GM19240 (cell line): ENCODE measurements at regions not wholly inside any gene's neighbourhood (a gene's known extent, or its start where the extent isn't known, plus 50 kb on each side); places are given as distances from the start of the nearest gene placed in this dataset.

Experiments
- DNase-seq: peaks from one replicate; pipeline ENCODE4 v3.0.0; 2011; ENCODE audit warnings: low spot score; ENCODE audit not compliant: insufficient read length

DNA sequence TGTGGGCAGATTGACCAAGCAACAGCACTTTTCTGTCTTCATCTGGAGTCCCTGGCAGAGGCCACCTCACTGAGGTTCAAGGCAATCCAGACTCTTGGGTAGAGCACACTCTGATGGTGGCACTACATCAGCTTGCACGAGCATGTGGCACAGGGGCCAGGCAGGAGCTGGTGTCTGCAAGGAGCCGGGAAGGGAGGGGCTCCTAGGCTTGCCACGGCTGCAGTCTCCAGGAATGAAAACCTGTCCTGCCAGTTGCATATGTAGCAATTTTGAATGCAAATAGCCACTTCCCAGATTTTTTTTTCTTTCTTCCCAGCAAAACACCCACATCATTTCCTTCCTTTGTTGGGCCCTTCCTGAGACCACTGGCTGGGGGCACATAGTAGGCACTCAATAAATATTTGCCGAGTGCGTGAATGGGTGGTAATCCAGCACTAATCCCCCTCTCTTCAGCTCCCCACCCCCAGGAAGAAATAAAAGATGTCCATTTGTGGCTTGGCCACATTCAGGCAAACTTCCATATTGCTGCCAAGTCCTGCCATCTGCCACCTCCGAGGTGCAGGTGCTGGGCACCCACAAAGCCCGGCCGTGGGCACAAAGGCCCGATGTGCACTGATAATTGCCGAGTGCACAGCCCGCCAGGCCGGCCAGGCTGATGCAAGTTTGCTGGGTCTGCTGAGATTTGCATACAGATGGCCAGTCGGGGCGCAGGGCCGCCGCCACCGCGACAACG is 72.4 kb downstream of the MYCN start:
- DNase-seq: no peak

DNA sequence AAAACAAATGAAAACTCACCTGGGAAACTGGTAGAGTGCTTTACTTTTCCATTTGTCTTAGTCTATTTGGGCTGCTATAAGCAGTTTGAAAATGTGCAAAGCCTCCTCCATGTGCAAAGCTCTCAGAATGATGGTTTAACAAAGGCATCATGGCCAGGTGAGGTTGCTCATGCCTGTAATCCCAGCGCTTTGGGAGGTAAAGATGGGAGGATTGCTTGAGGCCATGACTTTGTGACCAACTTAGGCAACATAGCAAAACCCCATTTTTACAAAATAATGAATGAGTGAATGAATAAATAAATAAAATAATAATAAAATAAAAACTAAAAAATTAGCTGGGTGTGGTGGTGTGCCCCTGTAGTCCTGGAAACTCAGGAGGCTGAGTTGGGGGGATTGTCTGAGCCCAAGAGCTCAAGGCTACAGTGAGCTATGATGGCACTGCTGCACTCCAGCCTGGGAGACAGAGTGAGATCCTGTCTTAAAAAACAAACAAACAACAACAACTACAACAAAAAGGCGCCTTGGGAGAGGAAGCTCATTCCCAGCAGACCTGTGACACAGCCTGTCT is 71.8 kb downstream of the MYCN start:
- no peak for DNase-seq

DNA sequence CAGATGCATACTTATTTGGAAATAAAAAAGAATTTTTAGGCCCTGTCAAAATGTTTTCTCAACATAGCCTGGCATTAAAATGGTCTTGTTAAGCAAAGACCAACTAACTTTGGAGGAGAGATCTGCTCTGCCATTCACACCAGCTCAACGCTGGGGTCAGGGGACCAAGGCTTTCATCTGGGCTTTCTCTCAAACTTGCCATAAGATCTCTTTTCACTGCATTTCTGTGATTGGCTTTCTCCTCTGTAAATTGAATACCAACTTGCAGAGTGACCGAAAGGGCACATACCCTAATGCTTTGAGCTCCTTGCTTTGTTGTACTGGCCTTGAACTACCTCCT is 71.2 kb downstream of the MYCN start:
- DNase-seq: no peak

DNA sequence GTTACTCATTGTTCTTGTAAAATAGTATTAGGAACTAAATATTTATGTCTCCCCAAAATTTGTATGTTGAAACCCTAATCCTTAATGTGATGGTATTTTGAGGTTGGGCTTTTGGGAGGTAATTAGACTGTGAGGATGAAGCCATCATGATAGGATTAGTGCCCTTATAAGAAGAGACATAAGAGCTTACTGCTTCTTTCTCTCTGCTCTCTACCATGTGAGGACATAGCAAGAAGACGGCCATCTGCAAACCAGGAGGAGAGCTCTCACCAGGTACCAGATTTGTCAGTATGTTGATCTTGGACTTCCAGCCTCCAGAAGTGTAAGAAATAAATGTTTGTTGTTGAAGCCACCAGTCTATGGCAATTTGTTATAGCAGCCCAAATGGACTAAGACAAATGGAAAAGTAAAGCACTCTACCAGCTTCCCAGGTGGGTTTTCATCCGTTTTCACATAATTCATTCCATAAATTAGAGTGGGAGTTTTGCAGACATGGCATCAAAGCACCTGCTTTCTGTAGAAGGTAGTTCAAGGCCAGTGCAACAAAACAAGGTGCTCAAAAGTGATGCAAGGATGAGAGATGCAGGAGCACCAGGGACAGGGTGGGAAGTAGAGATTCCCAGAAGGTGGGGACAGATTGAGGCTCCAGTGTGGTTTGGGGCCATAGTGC is 70.7 kb downstream of the MYCN start:
- no peak for DNase-seq

DNA sequence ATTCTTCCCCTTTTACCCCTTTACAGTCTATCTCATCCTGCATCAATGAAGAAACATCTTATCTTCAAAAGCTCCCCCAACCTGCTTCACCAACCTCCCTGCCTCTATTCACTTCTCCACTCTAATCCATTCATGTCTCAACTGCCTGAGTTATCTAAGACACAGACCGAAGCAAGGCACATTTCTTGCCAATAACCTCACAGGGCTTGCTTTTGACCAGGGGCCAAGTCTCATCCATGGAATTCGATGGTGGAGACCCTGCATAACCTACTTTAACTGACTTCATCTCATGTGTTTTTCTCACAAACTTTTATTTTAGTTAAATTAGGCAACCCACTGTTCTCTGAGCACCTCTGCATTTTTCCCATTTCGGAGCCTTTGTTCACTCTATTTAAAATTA is 69.7 kb downstream of the MYCN start:
- DNase-seq: no peak

DNA sequence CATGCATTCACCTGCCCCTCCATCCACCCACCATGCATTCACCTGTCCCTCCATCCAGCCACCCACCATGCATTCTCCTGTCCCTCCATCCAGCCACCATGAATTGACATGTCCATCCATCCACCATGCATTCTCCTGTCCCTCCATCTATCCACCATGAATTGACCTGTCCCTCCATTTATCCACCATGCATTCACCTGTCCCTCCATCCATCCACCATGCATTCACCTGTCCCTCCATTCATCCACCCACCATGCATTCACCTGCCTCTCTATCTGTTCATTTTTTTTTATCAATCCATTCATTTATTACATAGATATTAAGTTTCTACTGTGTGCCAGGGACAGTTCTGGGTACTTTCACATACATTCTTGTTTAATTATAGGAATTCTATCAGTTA is 69.2 kb downstream of the MYCN start:
- no peak for DNase-seq

DNA sequence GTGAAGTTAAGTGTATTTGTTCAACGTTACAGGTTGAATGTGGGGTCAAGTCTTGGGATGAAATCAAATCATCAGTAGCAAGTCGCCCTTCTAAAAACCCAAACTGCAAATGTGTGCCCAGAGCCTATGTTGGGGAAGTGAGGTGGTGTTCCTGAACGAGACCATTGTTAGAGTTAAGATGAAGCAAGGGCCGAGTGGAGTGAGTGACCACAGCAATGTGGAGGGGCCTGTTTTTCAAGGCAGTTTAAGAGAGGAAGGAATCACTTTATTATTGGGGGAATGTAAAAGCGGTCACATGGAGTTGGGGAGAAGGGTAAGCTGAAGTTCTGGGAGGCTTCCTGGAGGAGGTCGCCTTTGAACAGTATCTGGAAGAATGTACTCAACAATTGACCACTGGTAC is 68.5 kb downstream of the MYCN start:
- DNase-seq: no peak

DNA sequence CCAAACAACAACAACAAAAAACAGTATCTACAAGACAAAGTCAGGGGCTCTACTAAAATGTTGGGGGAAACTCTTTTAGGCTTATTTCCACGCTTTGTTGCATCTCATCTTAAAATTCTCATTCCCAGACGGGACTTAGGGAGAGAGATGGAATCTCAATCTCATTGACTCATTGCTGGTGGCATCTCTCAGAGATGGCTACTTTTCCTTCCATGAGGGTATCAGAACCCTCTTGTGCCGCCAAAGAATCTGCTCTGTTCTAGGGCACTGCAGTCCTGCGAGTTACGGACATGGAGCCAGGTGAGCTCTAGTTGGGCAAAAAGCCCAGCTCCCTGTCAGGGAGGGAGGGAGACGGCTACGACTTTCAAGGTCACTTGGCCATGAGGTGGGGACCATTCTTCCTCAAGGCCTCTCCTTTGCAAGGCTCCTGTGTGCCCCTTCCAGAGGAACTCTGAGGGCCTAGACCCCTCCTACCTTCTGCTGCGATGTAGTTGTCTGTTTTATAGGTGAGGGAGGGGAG is 68.0 kb downstream of the MYCN start:
- no peak for DNase-seq

DNA sequence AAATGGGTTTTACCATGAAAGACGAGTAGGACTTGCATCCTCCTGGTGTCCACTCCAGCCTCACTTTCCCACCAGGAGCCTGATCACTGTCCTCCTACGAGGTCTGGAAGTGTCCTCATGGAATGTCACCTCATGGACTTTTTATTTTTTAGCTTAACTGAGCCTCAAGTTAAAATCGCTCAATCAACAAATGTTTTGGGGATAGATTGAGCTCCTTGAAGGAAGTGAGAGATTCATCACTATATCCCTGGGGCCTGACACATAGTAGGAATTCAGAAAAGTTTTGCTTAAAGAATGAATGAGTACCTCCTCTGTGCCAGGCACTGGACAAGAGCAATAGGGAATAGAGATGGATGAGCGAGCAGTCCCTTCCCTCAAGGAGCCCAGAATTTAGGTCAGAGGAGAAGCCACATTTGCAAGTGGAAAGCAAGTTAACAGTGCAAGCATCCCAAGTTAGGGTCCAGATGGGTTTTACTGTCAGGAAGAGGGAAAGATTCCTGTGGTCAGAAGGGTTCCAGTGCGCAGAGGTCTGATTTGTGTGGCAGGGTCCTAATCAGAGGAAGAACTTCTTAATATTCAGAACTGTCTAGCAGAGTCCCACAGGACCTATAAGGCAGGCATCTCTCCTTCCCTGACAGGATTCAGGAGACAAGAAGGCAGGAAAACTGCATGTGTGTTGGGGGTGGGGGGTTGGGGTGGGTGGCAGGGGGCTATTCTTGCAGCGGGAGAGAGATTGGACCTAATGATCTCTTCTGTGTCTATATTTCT is 67.0 kb downstream of the MYCN start:
- no peak for DNase-seq

DNA sequence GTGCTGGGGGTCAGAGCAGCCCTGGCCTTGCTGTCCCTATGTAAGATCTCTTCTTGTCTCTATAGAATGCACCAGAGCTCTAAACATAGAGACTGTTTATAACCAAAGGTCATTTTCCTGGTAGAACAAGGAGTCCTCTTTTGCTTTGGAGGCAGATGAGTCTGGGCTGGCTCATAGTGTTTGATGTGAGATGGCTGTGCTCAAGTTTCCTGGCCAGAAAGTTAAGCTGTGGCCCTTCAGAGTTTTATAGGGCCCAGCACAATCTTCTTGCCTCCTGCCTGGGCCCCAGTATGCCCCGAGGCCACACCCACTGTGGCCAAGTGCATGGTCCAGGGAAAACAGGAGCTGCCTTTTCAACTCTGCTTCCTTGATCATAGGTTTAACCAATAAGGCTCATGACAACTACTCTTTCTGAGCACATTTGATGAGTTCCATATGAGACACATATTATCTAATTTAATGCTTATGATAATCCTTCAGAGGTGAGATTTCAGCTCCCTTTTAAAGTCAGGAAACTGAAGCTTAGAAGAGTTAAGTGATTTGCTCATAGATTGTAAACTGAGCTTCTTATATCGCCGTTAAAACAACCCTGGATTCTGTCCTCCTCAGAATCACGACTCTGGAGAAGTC is 66.3 kb downstream of the MYCN start:
- DNase-seq: no peak

DNA sequence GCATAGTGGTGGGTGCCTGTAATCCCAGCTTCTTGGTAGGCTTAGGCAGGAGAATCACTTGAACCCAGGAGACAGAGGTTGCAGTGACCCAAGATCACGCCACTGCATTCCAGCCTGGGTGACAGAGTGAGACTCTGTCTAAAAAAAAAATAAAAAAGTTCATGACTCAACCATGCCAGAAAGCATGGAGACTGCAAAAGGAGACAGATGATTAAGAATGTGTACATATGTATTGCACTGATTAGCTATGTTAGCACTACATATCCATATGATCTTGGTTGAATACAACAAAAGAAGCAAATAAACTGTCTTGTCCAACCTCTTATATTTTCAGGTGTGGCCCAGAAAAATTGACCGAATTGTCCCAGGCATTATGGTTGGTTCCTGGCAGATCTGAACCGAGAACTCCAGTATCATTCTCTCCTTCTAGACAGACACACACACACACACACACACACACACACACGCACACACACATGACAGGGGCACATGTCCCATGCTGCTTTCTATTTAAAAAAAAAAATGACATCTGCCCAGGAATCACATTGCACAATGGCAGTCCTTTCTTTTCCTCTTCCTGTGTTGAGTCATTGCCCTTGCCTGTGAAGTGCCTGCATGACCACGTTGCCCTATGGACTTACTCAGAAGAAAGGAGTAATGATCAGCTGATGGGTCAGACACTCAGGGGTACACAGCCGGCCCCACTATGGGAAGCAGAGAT is 65.6 kb downstream of the MYCN start:
- DNase-seq: no peak

DNA sequence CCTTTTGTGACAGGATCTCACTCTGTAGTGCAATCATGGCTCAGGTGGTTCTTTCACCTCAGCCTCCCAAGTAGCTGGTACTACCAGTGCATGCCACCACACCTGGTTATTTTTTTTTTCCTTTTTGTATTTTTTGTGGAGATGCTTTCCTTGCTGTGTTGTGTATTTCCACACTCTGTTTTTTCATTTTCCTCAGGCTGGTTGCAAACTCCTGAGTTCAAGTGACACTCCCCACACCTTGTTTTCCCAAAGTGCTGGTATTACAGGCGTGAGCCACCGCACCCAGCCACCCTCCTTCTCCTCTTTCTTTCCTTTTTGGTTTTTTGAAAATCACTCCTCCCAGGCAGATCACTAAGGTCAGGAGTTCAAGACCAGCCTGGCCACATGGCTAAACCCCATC is 65.0 kb downstream of the MYCN start:
- no peak for DNase-seq

DNA sequence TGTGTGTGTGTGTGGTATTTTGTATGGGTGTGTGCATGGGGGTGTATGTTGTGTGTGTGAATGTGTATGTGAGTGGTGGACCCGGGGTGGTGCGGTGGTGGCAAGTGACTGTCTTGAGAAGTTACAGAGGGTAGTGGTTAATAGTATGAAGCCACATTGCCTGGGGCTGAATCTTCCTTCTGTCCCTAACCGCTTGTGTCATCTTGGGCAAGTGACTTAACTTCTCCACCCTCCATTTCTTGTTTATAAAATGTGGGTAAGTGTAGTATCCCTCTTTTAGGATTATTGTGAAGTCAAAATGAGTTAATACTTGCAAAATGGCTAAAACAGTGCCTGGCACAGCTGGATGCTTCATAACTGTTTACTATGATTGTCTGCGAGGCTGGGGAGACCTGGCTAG is 63.5 kb downstream of the MYCN start:
- no peak for DNase-seq

DNA sequence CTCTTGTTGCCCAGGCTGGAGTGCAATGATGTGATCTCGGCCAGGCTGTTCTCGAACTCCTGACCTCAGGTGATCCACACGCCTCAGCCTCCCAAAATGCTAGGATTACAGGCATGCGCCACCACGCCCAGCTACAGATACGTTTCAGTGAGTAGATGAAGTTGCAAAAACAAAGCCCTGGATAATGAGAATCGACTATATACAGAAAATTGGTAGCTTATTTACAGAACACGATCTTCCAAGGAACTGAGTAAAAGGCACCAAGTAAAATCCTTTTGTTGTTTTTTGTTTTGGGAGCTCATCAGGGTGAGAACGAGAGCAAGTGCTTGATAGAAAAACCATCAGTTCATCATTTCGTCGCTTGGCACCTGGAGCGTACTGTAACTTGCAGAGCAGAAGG is 62.8 kb downstream of the MYCN start:
- no peak for DNase-seq

DNA sequence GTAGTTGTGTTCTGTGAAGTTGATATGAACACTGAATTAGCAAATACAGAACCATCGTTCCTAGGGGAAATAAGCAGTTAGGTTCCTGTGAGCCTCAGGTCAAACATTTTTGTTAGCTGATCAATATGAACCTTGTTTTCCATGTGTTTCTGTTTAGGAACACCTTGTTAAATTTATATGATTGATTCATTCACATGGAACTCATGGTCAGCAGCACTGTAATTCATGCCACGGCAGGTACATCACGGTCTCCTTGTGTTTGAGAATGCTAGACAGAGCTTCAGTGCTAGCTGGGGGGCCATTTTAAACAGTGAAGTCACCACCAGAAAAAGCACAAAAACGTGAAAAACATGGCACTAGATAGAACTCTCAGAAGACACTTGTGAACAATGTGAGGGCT is 62.2 kb downstream of the MYCN start:
- DNase-seq: no peak

DNA sequence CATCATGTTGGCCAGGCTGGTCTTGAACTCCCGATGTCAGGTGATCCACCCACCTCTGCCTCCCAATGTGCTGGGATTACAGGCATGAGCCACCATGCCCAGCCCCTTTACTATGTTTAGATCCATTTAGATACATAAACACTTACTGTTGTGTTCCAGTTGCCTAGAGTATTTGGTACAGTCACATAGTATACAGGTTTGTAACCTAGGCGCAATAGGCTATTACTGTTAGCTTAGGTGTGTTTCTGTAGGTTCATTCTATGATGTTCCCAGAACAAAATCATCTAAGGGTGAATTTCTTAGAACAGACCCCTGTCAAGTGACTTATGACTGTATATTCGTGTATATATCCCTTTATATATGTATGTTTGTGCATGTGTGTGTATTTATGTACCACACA is 61.8 kb downstream of the MYCN start:
- no peak for DNase-seq

DNA sequence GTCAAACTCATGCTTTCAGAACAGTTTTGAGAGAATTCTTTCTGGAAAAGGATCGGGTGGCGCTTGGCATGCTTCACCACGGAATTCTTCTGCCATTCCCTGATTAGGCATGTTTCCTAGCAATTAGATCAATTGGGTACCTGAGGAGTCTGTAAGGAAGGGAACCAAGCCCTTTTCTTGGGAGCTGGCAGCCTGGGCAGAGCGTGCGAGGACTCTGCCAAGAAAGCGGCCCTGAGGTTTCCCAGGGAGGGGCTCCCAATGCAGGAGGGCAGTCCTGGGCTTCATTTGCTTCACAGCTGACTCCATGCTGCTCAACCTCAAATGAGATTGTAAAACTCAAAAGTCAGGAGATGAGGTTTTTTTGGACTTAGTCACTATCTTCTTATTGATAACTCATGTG is 60.3 kb downstream of the MYCN start:
- DNase-seq: no peak

DNA sequence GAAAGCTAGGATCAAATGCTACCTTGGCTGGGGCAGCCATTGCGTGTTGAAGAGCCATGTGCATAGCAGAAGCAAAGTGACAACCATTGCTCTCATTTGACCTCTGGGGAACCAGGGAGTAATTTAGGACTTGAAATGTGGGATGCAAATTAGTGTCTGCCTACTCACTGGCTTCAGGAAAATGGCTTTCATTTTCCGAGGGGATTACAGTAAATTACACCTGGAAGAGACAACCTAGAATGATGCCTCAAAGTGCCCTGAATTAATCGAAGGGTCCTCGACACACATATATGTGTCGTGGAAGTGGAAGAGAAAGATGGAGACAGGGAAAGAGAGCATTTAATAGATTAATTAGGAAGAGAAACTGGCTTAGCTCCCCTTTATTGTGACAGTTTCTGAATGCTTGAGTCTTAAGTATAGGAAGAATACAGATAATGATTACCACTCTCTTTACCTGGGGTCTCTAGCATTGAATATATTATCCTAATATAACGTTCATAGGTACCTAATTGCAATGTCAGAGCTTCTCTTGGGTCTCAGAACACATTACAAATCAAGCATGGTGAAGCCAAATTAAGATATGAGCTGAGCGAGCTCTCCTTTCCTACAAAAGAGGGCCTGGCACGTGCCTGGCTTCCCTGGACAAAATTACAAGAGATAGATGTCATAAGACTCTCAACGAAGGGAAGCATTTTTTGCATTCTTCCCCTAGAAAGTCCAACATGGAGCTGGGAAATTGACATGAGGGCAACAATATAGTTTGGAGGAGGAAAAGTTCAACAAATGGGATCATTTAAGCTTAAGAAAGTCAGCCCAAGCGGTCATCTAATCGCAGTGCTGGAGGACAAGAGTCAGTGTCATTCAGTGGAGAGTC is 59.5 kb downstream of the MYCN start:
- no peak for DNase-seq

DNA sequence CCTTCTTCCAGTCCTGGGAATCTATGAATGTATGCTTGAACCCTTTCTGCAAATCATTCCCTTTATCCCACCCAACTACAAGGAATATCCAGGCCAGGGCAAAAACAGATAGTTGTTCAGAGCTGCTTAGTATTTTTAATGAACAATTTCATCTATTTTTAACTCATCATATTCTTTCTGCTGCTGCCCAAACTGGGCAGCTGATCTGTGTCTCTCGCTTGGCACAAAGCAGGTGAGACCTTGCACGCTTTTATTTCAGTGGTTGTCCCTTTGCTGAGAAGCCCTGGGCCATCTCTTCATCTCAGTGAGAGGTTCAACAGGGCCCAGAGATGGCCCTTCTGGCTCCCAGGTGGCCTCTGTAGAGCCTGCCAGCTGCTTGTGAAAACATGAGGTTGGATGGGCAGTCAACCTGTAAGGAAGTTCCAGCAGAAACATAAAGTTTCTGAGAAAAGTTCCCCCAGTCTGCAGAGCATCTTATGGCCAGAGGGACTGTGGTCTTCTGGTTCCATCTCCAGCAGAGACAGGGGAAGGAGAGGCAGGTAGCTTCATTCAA is 57.5 kb downstream of the MYCN start:
- DNase-seq: no peak
